HUES48 (cell line): ENCODE measurements at regions not wholly inside any gene's neighbourhood (a gene's known extent, or its start where the extent isn't known, plus 50 kb on each side); places are given as distances from the start of the nearest gene placed in this dataset.

Source experiments
- H3K27ac ChIP-seq: one replicate; pipeline ENCODE4 v1.7.0; 2013; ENCODE audit warnings: low read depth, low read length, inconsistent platforms
- H3K27me3 ChIP-seq: 2 replicates; pipeline ENCODE4 v1.6.1; 2013; ENCODE audit warnings: mild to moderate bottlenecking, low read length; ENCODE audit not compliant: control insufficient read depth, insufficient read depth
- H3K36me3 ChIP-seq: 2 replicates; pipeline ENCODE4 v1.6.1; 2013; ENCODE audit warnings: low read length; ENCODE audit not compliant: control insufficient read depth, insufficient read depth
- H3K4me1 ChIP-seq: 2 replicates; pipeline ENCODE4 v1.6.1; 2013; ENCODE audit warnings: mild to moderate bottlenecking, low read length; ENCODE audit not compliant: control insufficient read depth, insufficient read depth
- H3K4me3 ChIP-seq: 2 replicates; pipeline ENCODE4 v1.5.1; 2013; ENCODE audit warnings: mild to moderate bottlenecking, low read depth, low read length
- H3K9ac ChIP-seq: 2 replicates; pipeline ENCODE4 v1.6.1; 2013; ENCODE audit warnings: mild to moderate bottlenecking, low read depth, low read length, moderate library complexity
- H3K9me3 ChIP-seq: 2 replicates; pipeline ENCODE4 v1.6.1; 2013; ENCODE audit warnings: low read length; ENCODE audit not compliant: control insufficient read depth, insufficient read depth

DNA sequence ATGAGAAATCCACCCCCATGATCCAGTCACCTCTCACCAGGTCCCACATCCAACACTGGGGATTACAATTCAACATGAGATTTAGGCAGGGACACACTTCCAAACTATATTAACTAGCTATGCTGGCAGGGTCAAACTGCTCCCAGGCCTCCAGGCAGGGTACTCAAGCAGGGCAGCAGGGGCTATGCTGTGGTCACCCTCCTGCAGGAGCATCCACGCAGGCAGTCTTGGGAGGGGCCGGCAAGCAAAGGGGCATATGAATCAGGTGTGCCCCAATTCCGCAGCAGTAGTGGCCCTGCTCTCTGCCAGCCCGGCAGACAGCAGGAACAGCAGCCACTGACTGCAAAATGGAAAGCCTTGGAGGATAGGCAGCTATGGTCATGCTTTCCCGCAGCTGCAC is 74.6 kb upstream of the PRDX4 start:
- H3K9ac ChIP-seq = no peak overlapping the region
- no peak overlapping the region for H3K4me3 ChIP-seq
- H3K9me3 ChIP-seq = no peaks in the 10 kb centered on the region
- H3K4me1 ChIP-seq = no peaks in the 10 kb centered on the region
- no peaks in the 10 kb centered on the region; the same call in 1 of the 2 replicates for H3K27me3 ChIP-seq
- no peaks in the 10 kb centered on the region for H3K36me3 ChIP-seq
- H3K27ac ChIP-seq = no peak overlapping the region

GRCh38 chrX:23598575-23598974 is 68.7 kb upstream of the PRDX4 start:
- H3K36me3 ChIP-seq = no peaks in the 10 kb centered on the region
- no peaks in the 10 kb centered on the region for H3K9me3 ChIP-seq
- no peaks in the 10 kb centered on the region for H3K27me3 ChIP-seq
- H3K4me3 ChIP-seq = no peak overlapping the region
- H3K4me1 ChIP-seq = no peaks in the 10 kb centered on the region
- H3K9ac ChIP-seq = no peak overlapping the region
- no peak overlapping the region for H3K27ac ChIP-seq

- no peak overlapping the region for H3K27ac ChIP-seq
- H3K4me3 ChIP-seq = no peak overlapping the region
- H3K9me3 ChIP-seq = no peaks in the 10 kb centered on the region
- H3K4me1 ChIP-seq = no peaks in the 10 kb centered on the region
- no peak overlapping the region for H3K9ac ChIP-seq
- H3K27me3 ChIP-seq = no peaks in the 10 kb centered on the region
- no peaks in the 10 kb centered on the region for H3K36me3 ChIP-seq
Measured at GRCh38 chrX:23603501-23603900, 63.8 kb upstream of the PRDX4 start.

GRCh38 chrX:23610495-23610894 is 56.8 kb upstream of the PRDX4 start:
- H3K4me1 ChIP-seq = no peaks in the 10 kb centered on the region
- no peaks in the 10 kb centered on the region for H3K9me3 ChIP-seq
- no peak overlapping the region for H3K9ac ChIP-seq
- H3K36me3 ChIP-seq = no peaks in the 10 kb centered on the region
- H3K4me3 ChIP-seq = no peak overlapping the region
- H3K27ac ChIP-seq = no peak overlapping the region
- no peaks in the 10 kb centered on the region for H3K27me3 ChIP-seq

- H3K9ac ChIP-seq = no peak overlapping the region
- no peaks in the 10 kb centered on the region for H3K27me3 ChIP-seq
- no peaks in the 10 kb centered on the region for H3K9me3 ChIP-seq
- no peaks in the 10 kb centered on the region for H3K4me1 ChIP-seq
- H3K27ac ChIP-seq = no peak overlapping the region
- H3K4me3 ChIP-seq = no peak overlapping the region
- H3K36me3 ChIP-seq = no peaks in the 10 kb centered on the region
Measured at GRCh38 chrX:23612846-23613245, 54.4 kb upstream of the PRDX4 start.

GRCh38 chrX:23616361-23616760 is 50.9 kb upstream of the PRDX4 start:
- no peaks in the 10 kb centered on the region for H3K9me3 ChIP-seq
- 0 out of 2 replicates have a peak, but pooled peaks cover 2% of the 10 kb centered on the region for H3K27me3 ChIP-seq
- H3K36me3 ChIP-seq = no peaks in the 10 kb centered on the region
- H3K27ac ChIP-seq = no peak overlapping the region
- H3K4me1 ChIP-seq = no peaks in the 10 kb centered on the region
- H3K4me3 ChIP-seq = no peak overlapping the region
- H3K9ac ChIP-seq = no peak overlapping the region
